ENCODE measurements at regions not wholly inside any gene's neighbourhood (a gene's known extent, or its start where the extent isn't known, plus 50 kb on each side); places are given as distances from the start of the nearest gene placed in this dataset.

GRCh38 chr15:95498961-95499360 lies 831.5 kb upstream of the NR2F2 start:
- DNase-seq (no peak), ATAC-seq (no peak)

- no peak for DNase-seq
- ATAC-seq = no peak
Observed at GRCh38 chr15:95499397-95499796, 831.1 kb upstream of the NR2F2 start.

- ATAC-seq (no peak), DNase-seq (no peak)
Observed at GRCh38 chr15:95501865-95502264, 828.6 kb upstream of the NR2F2 start.

GRCh38 chr15:95503107-95503506 lies 827.4 kb upstream of the NR2F2 start:
- ATAC-seq = no peak

GRCh38 chr15:95503640-95504225 lies 826.8 kb upstream of the NR2F2 start:
- DNase-seq = no peak

More at GRCh38 chr15:95503107-95503506, 827.4 kb upstream of the NR2F2 start:
- DNase-seq = no peak

GRCh38 chr15:95511671-95512070 lies 818.8 kb upstream of the NR2F2 start:
- no peak for DNase-seq
- ATAC-seq = no peak

More at GRCh38 chr15:95503640-95504225, 826.8 kb upstream of the NR2F2 start:
- ATAC-seq = peak; percentile 63

GRCh38 chr15:95512906-95513305 lies 817.6 kb upstream of the NR2F2 start:
- ATAC-seq (no peak), DNase-seq (no peak)

GRCh38 chr15:95519887-95520286 lies 810.6 kb upstream of the NR2F2 start:
- DNase-seq (no peak), ATAC-seq (no peak)

GRCh38 chr15:95520511-95520910 lies 810.0 kb upstream of the NR2F2 start:
- DNase-seq (no peak), ATAC-seq (no peak)

GRCh38 chr15:95520922-95521321 lies 809.6 kb upstream of the NR2F2 start:
- no peak for DNase-seq
- ATAC-seq = no peak

- ATAC-seq (no peak), DNase-seq (no peak)
Observed at GRCh38 chr15:95522533-95522932, 808.0 kb upstream of the NR2F2 start.

GRCh38 chr15:95528920-95529319 lies 801.6 kb upstream of the NR2F2 start:
- no peak for ATAC-seq
- DNase-seq = no peak

- DNase-seq (no peak), ATAC-seq (no peak)
Observed at GRCh38 chr15:95536638-95537037, 793.9 kb upstream of the NR2F2 start.

GRCh38 chr15:95538693-95539092 lies 791.8 kb upstream of the NR2F2 start:
- DNase-seq (no peak), ATAC-seq (no peak)

GRCh38 chr15:95541301-95541700 lies 789.2 kb upstream of the NR2F2 start:
- ATAC-seq (no peak), DNase-seq (no peak)

GRCh38 chr15:95549168-95549738 lies 781.2 kb upstream of the NR2F2 start:
- ATAC-seq (no peak), DNase-seq (no peak)

GRCh38 chr15:95550702-95551101 lies 779.8 kb upstream of the NR2F2 start:
- ATAC-seq = no peak
- DNase-seq = no peak

- ATAC-seq (no peak), DNase-seq (no peak)
Observed at GRCh38 chr15:95556225-95556624, 774.3 kb upstream of the NR2F2 start.

- no peak for ATAC-seq
- DNase-seq = no peak
Observed at GRCh38 chr15:95556866-95557225, 773.7 kb upstream of the NR2F2 start.

GRCh38 chr15:95557226-95558046 lies 773.1 kb upstream of the NR2F2 start:
- DNase-seq = no peak
- ATAC-seq = peak; percentile 59

GRCh38 chr15:95558131-95558530 lies 772.4 kb upstream of the NR2F2 start:
- ATAC-seq (no peak), DNase-seq (no peak)

- DNase-seq = no peak
- no peak for ATAC-seq
Observed at GRCh38 chr15:95558916-95559315, 771.6 kb upstream of the NR2F2 start.

GRCh38 chr15:95559875-95560394 lies 770.6 kb upstream of the NR2F2 start:
- ATAC-seq = no peak
- DNase-seq = no peak
